Smooth muscle cell of the brain vasculature (primary cell): ENCODE measurements at regions not wholly inside any gene's neighbourhood (a gene's known extent, or its start where the extent isn't known, plus 50 kb on each side); places are given as distances from the start of the nearest gene placed in this dataset.

Source experiments
- DNase-seq: peaks from one replicate; pipeline ENCODE4 v3.0.0-alpha.2; 2012; ENCODE audit warnings: low read depth, low spot score

DNA sequence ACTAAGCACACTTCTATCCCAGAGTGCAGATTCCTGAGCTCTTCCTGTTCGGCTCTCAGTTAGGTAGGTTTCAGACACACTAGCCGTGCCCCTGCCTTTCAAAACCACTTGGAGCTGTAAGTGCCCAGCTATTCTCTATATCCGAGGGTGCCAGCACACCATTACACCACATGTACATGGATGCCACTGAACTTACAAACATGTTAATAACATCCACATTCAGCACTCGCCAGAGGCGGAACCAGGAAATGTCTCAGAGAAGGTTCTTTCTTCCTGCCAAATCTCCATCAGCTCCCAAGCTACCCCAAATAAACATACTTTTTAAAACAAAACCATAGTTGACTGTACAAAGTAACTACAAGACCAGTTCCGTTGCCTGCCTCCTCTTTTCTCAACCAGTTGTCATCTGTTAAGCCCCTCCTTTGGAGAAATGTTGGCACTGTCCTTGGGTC is 78.4 kb upstream of the CTTNBP2NL start:
- no peak for DNase-seq

GRCh38 chr1:112318263-112318662 is 77.8 kb upstream of the CTTNBP2NL start:
- no peak for DNase-seq

DNA sequence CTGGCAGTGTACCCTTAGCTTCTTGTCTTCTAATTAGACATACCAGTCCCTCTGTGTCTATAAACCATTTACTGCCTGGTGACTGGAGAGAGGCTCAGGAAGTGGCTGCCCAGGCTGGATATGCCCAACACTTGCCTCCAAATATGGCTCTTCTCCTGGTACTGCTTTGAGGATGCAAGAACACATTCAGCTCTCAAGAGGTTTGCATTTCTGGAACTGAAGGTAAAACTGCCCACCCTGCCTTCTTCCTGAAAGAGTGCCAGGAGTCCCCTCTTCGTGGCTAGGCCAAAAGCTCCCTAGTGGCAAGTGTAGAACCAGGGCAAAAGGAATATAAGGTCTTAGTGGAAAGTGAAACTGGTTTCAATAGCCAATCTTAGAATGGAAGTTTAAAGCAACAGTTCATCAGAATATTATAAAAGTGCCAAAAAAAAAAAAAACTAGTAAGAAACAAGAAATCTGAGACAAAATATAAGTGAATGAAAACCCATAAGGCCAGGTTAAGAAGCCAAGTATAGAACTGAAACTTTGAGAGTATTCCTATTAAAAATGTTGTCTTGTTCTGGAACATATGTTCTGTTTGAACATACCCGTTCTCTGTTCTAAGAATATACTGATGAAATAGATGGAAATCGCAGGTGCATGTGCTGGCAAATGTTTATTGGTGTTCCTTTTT is 77.2 kb upstream of the CTTNBP2NL start:
- no peak for DNase-seq

DNA sequence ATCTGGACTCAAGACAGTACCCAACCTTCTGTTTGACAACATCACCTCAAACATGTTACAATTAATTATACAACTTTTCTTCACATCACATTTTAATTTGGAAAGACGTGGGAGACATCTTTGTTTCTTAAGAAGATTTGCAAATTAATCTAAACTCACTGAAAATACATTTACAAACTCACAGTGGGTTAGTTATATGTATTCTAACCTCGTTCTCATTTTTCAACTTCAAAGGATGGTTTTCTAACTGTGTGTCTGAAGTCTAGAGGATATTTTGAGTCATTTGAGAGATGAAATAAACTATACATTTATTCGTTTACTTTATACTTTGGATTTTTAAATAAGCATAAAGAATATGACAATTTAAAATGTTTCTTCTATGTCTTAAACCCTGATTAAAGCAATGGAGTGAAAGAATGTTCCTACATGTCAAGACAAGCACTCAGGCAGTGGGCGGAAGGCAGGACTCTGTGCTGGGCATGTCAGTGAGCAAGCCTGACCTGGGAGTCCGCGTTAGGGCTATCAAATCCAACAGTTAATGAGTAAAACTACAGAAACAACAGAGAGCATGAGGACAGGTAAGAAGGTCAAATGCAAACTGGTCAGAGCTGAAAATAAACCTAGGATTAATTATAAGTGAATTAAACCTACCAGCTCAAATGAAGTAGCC is 76.5 kb upstream of the CTTNBP2NL start:
- DNase-seq, result no peak

DNA sequence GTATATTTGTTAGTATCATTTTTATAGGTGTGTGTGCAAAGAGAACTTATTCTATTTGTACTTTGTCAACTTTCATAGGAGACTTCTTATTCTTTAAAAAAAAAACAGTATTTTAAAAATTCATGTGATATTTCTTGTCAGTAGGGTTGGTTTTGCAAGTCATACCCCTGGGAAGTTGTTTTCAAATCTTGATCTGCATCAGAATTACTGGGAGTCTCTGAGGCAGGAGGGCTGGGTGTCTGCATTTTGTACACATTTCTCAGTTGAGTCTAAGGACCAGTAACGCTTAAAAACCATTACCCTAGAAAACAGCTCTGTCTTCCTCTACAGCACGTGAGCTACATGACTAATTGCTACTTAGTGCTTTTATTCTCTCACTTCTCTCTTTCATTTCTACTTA is 76.0 kb upstream of the CTTNBP2NL start:
- no peak for DNase-seq

- DNase-seq, result no peak
Observed at GRCh38 chr1:112322018-112322417, 74.0 kb upstream of the CTTNBP2NL start.

- no peak for DNase-seq
Observed at GRCh38 chr1:112322983-112323678, 72.9 kb upstream of the CTTNBP2NL start.

DNA sequence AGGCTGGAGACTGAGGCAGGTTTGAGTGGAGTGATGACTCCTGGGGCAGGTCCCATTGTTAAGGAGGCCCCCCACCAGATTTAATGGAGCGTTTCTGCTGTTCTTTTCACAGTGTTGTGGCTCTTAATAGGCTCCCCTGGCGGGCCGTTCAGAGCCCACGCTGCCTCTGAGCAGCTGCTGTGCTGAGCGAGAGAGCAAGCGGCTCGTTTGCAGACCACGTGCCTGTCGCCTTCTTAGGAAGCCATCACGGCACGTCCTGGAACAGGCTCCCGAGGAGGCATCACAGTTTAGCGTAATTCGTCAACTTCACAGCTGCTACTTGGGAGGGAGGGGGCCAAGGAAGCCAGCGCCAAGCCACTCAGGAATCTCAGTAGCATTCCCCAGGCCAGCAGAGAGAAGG is 70.5 kb upstream of the CTTNBP2NL start:
- DNase-seq, result no peak

GRCh38 chr1:112328600-112328999 is 67.4 kb upstream of the CTTNBP2NL start:
- no peak for DNase-seq

GRCh38 chr1:112332176-112333150 is 63.6 kb upstream of the CTTNBP2NL start:
- DNase-seq, result no peak

DNA sequence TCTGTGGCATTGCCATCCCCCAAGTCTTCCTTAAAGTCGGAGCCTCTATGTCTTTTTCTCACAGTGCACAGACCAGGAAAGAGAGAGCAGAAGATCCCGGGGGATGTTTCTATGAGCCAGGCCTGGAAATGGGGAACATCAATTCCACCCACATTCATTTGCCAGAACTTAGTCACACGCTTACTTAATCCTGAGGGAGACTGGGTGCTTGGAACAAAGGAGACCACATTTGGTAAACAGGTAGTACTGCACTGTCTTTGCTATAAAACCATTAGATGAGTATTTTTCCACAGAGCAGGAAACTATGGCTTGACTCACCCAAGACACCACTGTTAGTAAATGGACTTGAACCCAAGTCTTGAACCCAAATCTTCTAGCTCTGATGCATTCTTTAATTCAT is 60.7 kb upstream of the CTTNBP2NL start:
- no peak for DNase-seq

DNA sequence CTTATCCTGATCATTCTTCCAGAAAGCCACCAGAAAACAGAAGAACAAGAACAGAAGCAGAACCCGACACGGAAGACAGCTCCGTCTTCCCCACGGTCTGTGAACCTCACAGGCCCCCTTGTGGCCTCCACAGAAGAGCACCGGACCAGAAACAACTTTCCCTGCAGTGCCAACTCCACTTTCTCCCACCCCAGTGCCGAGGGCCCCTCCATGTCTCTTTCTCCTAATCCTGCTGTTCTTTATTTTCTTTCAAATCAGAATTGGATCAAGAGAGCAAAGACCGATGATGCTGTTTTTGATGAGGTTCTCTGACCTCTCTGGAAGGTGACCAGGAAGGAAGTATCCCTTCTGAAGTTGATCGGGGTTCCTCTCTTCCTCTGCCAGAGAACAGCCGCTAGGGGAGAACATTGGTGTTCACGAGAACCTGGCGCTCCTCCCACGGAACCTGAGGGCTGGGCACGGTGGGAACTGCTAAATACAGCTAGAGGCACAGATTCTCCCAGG is 58.9 kb upstream of the CTTNBP2NL start:
- no peak for DNase-seq

DNA sequence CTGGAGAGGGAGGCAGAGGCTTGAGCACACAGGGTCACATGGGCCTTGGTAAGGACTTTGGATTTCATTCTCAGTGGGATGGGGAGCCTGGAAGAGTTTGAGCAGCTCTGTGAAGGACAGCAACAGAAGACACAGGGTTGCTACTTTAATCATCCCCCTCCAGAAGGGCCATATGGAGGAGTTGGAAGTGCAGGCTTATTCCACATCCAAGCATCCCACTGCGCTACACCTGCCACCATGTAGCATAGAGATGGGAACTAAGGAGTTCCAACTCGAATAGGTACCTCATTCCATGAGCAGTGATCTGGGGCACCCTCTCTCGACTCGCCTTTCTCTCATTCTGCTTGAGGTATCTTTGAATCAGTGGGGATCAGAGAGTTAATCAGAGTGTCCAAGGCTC is 54.0 kb upstream of the CTTNBP2NL start:
- DNase-seq, result no peak

DNA sequence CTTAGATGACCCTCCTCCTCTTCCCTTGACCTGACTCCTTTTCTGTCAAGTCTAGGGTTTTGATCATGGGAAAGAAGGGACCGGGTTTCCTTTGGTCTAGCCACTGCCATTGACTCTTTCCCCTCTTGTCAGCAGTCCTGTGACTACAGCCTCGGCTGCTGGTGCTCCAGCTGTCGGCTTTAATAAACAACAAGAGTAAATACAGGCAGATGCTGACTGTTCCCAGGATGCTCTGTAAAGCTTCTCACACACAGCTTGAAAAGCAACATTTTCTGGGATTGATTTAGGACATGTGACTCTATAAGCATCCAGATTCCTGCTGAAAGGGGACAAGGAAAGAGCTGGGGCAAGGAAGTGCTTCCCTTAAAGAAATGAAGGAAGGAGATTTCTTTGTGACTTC is 53.5 kb upstream of the CTTNBP2NL start:
- no peak for DNase-seq

- DNase-seq, result no peak
Observed at GRCh38 chr1:112344754-112345423, 51.1 kb upstream of the CTTNBP2NL start.
